GM19239 (cell line): ENCODE measurements at regions not wholly inside any gene's neighbourhood (a gene's known extent, or its start where the extent isn't known, plus 50 kb on each side); places are given as distances from the start of the nearest gene placed in this dataset.

ENCODE experiments used
- DNase-seq: peaks from one replicate; pipeline ENCODE4 v3.0.0; 2011; ENCODE audit warnings: low spot score; ENCODE audit not compliant: insufficient read length
- FAIRE-seq: peaks from 2 replicates; lab custom pipeline; 2011; peaks lifted over from hg19 to GRCh38; lab: Jason Lieb, UNC

GRCh38 chr2:21422050-21422449 lies 298.3 kb downstream of the TDRD15 start:
- DNase-seq (no peak), FAIRE-seq (no peak)

DNA sequence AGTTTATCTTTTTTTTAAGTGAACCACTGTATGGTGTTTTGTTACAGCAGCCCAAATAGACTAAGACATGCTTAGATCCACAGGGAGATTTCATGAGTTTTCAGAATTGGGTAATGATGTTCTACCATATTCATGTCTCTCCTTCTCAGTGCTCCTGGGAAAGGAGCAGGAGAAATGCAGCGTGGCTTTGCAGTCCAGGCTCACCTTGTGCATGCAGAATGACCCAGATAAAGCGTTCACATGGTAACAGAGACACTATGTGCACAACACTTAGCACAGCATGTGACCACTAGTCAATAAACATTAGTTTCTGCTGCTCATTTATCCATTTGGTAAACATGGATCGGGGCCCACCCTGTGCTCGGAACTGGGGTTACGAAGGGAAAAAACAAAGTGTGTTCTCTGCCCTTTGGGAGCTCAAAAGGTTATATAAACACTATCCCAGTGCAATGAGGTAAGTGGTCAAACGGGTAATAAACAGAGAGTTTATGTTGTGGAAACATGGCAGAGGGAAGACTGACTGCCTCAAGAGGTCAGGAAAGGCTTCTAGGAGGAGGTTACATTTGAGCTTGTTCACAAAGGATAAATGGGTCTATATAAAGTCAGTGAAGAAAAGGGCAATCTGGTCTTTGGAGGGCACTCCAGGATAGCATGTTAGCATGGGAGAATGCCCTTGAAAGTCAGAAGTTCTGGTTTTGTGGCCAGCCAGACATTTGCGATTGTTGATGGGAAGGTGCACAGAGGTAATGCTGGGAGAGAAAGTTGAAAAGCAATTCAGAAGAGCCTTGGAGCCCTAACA lies 299.2 kb downstream of the TDRD15 start:
- FAIRE-seq, result no peak
- DNase-seq, result no peak

GRCh38 chr2:21423854-21424253 lies 300.1 kb downstream of the TDRD15 start:
- DNase-seq, result no peak
- FAIRE-seq, result no peak

DNA sequence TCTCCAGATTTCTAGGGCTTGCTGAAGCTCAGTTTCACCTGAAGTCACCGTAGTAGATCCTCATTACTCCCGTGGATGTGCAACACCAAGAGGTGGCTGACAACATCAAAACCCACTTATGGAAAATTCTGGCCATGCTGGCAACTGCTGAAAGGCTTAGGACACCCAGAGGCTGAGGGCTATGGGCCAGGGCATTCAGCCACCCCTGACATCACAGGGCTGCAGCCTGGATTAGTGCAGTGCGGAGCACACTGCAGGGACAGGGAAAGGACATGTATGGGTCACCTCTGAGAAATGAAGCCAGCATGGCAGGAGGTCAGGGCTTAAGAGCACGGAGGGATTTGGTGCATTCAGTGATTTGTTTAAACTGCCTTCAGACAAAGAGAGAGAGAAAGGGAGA lies 300.6 kb downstream of the TDRD15 start:
- DNase-seq, result no peak
- FAIRE-seq, result no peak

GRCh38 chr2:21427606-21428005 lies 303.8 kb downstream of the TDRD15 start:
- FAIRE-seq, result no peak
- DNase-seq, result no peak

GRCh38 chr2:21428754-21429153 lies 305.0 kb downstream of the TDRD15 start:
- no peak for FAIRE-seq
- no peak for DNase-seq

DNA sequence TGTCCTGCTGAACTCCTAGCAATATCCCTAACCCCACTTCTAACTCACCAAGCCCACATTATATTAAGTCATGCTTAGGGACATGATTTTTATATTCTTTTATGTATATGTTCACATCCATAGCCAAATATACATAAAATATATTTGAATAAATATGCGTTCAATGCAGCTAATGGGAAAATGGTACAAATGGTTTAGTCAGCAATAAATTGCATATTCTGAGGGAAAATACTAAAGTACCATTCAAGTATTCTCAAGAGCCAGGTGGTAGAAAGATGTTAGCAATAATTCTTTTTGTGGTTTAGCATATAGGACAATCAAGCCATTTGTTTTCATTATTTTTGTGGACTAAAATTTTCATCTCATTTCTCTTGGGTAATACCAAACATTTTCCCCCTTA lies 306.0 kb downstream of the TDRD15 start:
- no peak for DNase-seq
- no peak for FAIRE-seq

DNA sequence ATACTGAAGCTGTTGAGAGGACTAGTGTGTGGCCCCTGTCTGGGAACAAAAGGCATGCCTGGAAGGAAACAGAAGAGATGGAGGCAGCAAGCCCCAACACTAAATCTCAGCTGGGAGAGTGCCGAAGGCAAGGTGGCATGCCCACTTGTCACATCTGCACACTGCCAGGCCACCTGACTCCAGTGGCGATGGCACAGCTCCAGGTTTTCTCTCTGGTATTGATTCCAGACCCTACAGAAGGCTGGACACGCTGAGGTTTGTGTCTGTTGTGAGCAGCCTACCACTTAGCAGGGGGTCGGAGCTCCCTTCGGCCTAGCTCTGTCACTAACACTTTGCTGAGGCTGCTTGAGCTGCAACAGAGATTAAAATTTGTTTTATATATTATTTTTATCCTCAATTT lies 307.3 kb downstream of the TDRD15 start:
- no peak for DNase-seq
- no peak for FAIRE-seq

GRCh38 chr2:21438949-21439348 lies 315.2 kb downstream of the TDRD15 start:
- DNase-seq (no peak), FAIRE-seq (no peak)

DNA sequence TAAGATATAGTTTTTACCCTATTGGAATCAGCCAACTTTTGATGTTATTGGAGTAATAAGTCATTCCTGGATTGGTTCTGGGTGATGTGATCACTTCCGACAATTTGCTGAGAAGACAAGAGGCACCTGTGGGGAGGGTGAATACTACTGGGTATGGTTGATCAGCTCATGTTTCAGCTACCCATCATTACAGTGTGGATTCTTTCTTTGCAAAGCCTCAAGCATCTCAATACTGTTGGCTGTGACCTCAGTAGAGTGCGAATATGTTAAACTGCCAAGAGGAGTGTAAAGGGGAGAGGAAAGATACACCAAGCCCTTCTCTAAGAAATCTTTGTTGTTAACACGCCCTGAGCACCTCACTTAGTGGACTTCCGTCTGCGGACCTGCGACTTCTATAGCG lies 317.7 kb downstream of the TDRD15 start:
- FAIRE-seq (no peak), DNase-seq (no peak)

- FAIRE-seq (no peak), DNase-seq (no peak)
Observed at GRCh38 chr2:21443494-21444105, 319.8 kb downstream of the TDRD15 start.

DNA sequence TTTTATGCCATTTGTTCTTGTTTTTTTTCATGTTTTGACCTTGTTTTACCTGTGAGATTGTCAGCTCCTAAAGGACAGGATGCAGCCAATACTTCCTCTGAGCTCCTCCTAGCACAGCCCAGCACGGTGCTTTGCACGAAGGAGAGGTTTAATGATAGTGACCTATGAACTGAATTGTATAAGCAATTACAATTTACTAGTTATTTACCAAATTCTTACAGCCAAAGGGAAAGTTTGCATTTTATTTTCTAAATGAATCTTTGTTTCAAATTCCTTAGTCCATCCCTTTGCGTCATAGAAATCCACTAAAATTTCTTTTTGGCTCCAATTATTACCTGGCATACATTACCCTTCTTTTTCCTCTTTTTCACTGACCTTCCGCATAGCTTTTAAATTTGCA lies 326.1 kb downstream of the TDRD15 start:
- DNase-seq (no peak), FAIRE-seq (no peak)

GRCh38 chr2:21451403-21451802 lies 327.6 kb downstream of the TDRD15 start:
- FAIRE-seq, result no peak
- DNase-seq, result no peak

DNA sequence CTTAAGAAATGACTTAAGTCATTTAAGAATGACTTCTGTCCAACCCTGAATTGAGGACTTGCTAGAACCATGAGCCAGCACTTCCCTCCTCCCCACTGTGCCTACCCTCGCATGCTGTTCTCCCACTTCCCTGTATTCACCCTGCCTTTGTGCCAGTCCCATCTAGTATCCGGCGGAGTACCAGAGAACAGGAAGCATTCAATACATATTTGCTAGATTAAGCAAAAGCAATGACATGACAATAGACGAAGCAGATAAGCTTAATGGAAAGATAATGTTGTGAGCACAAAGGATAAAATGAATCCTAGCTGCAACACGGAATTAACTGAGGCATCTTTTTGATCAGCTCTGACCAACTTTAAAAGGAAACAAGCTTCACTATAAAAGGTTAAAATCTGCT lies 328.5 kb downstream of the TDRD15 start:
- no peak for DNase-seq

DNA sequence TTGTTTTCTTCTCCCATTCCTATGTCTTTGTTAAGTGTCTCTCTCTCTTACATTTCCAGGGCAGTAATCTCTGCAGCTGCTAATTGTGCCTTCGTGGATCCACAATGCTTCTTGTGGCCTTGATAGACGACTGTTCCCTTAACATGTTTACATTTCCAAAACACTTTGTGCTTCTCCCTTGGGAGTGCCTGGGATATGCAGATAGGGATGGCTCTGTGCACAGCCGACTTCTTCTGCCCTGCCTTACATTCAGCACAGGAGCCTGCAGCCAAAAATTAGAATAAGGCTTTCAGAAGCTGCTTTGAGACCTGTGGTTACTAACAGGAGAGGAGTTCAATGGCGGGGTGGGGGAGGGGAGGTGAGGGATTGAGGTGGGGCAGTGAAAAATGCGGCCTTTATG lies 328.9 kb downstream of the TDRD15 start:
- FAIRE-seq, result no peak
- DNase-seq, result no peak

More for the DNA sequence above, 328.5 kb downstream of the TDRD15 start:
- FAIRE-seq, result no peak

DNA sequence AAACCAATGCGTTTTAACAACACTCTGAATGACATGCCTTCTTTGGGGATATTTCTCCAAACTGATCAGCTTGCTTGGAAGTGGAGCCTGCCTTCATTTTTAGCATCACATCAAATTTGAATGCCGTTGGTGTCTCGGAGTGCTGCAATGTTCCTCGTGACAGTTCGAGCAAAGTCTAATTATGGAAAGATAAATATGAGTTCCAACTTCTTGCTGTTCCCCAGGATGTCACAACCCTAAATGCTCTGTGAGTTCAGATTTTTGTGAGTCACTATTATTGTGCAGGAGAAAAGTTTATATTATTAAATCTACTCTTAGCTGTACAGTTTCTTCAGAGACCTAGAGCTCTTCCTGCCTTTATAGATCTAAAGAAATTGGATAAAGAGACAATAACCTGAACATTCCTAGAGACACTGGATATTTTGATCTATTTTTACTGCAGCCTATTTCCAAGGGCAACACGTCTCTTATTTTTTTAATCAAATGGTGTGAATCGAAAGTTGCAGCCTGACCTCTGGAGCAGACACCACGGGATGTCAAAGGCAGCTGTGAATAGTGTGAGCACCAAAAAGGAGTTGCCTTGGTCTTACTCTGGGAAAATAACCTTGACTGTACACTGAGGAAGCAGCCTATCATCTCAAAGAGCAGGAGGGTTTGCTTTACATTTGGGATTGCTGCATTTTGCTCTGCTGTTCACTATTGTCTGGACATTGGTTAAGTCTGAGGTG lies 330.1 kb downstream of the TDRD15 start:
- DNase-seq, result no peak
- no peak for FAIRE-seq

GRCh38 chr2:21454839-21455238 lies 331.1 kb downstream of the TDRD15 start:
- FAIRE-seq (no peak), DNase-seq (no peak)

GRCh38 chr2:21461754-21462240 lies 338.0 kb downstream of the TDRD15 start:
- DNase-seq, result no peak

GRCh38 chr2:21466341-21466927 lies 342.7 kb downstream of the TDRD15 start:
- no peak for DNase-seq
- no peak for FAIRE-seq

More at GRCh38 chr2:21461754-21462240, 338.0 kb downstream of the TDRD15 start:
- FAIRE-seq, result no peak

DNA sequence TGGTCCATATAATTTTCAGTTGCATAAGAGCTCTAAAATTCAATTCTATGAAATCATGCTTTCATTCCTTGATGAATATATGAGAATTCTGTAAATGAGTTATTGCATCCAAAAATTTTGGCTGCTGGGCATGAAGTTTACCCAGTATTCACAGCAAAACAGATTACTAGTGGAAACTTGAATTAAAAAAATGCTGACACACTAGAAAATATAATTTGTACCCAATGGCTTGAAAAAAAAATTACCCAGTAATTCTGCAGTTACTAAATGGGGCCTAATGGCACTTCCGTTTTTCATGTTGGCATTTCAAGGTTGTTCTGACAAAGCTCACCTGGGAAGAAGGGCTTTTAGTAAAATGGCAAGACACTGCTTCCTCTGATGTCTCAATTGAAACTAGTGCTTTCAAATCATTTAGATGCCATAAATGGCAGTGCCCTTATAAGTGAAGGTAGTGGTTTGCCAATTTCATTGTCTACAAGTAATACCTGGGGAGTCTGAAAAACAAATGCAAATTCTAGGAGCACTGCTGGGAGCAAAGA lies 343.6 kb downstream of the TDRD15 start:
- DNase-seq, result no peak
- FAIRE-seq, result no peak
